ENCODE measurements at regions not wholly inside any gene's neighbourhood (a gene's known extent, or its start where the extent isn't known, plus 50 kb on each side); places are given as distances from the start of the nearest gene placed in this dataset.

GRCh38 chr14:76923431-76924370 is 97.5 kb downstream of the LRRC74A start:
- no peak for TF ChIP-seq NRF1 (conservative IDR thresholded peaks at IDR 0.05; ENCODE audit: low read depth, low read length)
- TF ChIP-seq CEBPB (IDR thresholded peaks at IDR 0.05; ENCODE audit: borderline replicate concordance in 1 of 2, low read depth in 2 of 2, low read length in 2 of 2): no peak
- TF ChIP-seq FOXK2 (IDR thresholded peaks at IDR 0.05): no peak
- TF ChIP-seq MEF2B (IDR thresholded peaks at IDR 0.05; ENCODE audit: partially characterized antibody, poor library complexity, severe bottlenecking): no peak

Measured in GM12878 (cell line).